Keratinocyte (primary cell): ENCODE measurements at regions not wholly inside any gene's neighbourhood (a gene's known extent, or its start where the extent isn't known, plus 50 kb on each side); places are given as distances from the start of the nearest gene placed in this dataset.

Experiments used
- DNase-seq: peaks from one replicate; pipeline ENCODE4 v3.0.0-alpha.2; 2011; ENCODE audit warnings: low read depth, missing footprints, low spot score
- FAIRE-seq: peaks from 2 replicates; lab custom pipeline; 2011; peaks lifted over from hg19 to GRCh38; lab: Jason Lieb, UNC
- H2AFZ ChIP-seq: 2 replicates; pipeline ENCODE4 v1.6.0; 2012; ENCODE audit warnings: low read length, control low read depth, inconsistent platforms; ENCODE audit not compliant: control insufficient read depth
- H3K27ac ChIP-seq: 2 replicates; pipeline ENCODE4 v1.5.1; 2011; ENCODE audit warnings: low read length; ENCODE audit not compliant: control insufficient read depth, insufficient read depth
- H3K27me3 ChIP-seq: 3 replicates; pipeline ENCODE4 v1.6.0; 2011; ENCODE audit warnings: low read length; ENCODE audit not compliant: control insufficient read depth, insufficient read depth; ENCODE audit errors: extremely low read depth
- H3K36me3 ChIP-seq, 2 experiments: 2 replicates in 1 of 2; 3 replicates in 1 of 2; pipeline ENCODE4 v1.5.1; 2011; ENCODE audit warnings: low read length in 2 of 2, mild to moderate bottlenecking in 1 of 2; ENCODE audit not compliant: control insufficient read depth in 2 of 2, insufficient read depth in 2 of 2; ENCODE audit errors: extremely low read depth in 1 of 2
- H3K4me1 ChIP-seq: 3 replicates; pipeline ENCODE4 v1.5.1; 2011; ENCODE audit warnings: low read length; ENCODE audit not compliant: control insufficient read depth, insufficient read depth; ENCODE audit errors: extremely low read depth
- H3K4me2 ChIP-seq: 3 replicates; pipeline ENCODE4 v1.6.0; 2011; ENCODE audit warnings: low read depth, low read length; ENCODE audit not compliant: control insufficient read depth, insufficient read depth; ENCODE audit errors: extremely low read depth
- H3K4me3 ChIP-seq, 3 experiments: fragments of 200-600 bp in 1 of 3; sonication (generic) in 1 of 3; 2 replicates in 2 of 3; 3 replicates in 1 of 3; pipeline ENCODE4 v1.5.1; 2011 to 2016; ENCODE audit warnings: low read length in 3 of 3, mild to moderate bottlenecking in 3 of 3, control low read depth in 2 of 3, inconsistent platforms in 1 of 3, low read depth in 1 of 3, mixed read lengths in 1 of 3, mixed run types in 1 of 3, moderate library complexity in 1 of 3; ENCODE audit not compliant: control insufficient read depth in 2 of 3, insufficient read depth in 2 of 3; ENCODE audit errors: extremely low read depth in 1 of 3
- H3K79me2 ChIP-seq: 2 replicates; pipeline ENCODE4 v1.6.0; 2012; ENCODE audit warnings: low read length; ENCODE audit not compliant: control insufficient read depth, insufficient read depth
- H3K9ac ChIP-seq: 3 replicates; pipeline ENCODE4 v1.6.0; 2011; ENCODE audit warnings: low read length; ENCODE audit not compliant: control insufficient read depth, insufficient read depth; ENCODE audit errors: extremely low read depth
- H3K9me1 ChIP-seq: 3 replicates; pipeline ENCODE4 v1.6.0; 2011; ENCODE audit warnings: low read length; ENCODE audit not compliant: control insufficient read depth, insufficient read depth; ENCODE audit errors: extremely low read depth
- H3K9me3 ChIP-seq: 2 replicates; pipeline ENCODE4 v1.5.1; 2012; ENCODE audit warnings: low read depth, low read length; ENCODE audit not compliant: control insufficient read depth
- H4K20me1 ChIP-seq: 3 replicates; pipeline ENCODE4 v1.6.0; 2011; ENCODE audit warnings: low read length; ENCODE audit not compliant: control insufficient read depth, insufficient read depth; ENCODE audit errors: extremely low read depth
- EZH2 ChIP-seq: IDR thresholded peaks from one replicate; pipeline ENCODE4 v1.6.1; 2012; ENCODE audit warnings: inconsistent platforms, mild to moderate bottlenecking, low read length, moderate library complexity
- dilution Hi-C: fragments of 300-500 bp; cut with MboI; formaldehyde crosslinking; loops from one replicate; pipeline ENCODE4 v1.7.0; 2020; ENCODE audit warnings: low sequenced_read_pairs; ENCODE audit not compliant: extremely low pct_ligation_motif_present
- TF ChIP-seq, protein P1 (sequence below), 3 experiments: IDR thresholded peaks in 1 of 3; conservative IDR thresholded peaks in 1 of 3; optimal IDR thresholded peaks in 1 of 3; 2 replicates in 2 of 3; 3 replicates in 1 of 3; pipeline versions ENCODE3 to v1.5.1; 2011; ENCODE audit warnings: low read length in 3 of 3, mild to moderate bottlenecking in 3 of 3, moderate library complexity in 2 of 3, control low read depth in 1 of 3, inconsistent platforms in 1 of 3; ENCODE audit not compliant: insufficient read depth in 2 of 3; ENCODE audit errors: extremely low read depth in 1 of 3

DNA sequence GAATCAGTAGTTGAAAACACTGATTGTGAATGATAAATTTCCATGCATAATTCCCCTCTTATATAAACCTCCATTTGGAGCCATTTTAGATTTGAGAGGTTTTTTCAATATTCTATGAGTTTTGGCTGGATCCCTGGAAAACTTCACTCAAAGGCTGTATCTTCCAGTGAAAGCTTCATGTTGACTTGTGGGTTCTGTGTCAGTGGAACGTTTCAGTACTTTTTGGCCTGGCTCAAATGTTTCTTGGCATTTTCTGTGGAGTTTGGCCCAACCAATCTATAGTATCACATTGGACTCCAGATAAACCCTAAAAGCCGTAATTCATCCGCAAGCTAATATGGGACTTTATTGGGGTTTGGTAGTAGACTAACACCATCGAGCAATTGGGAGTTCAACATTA, 172.6 kb upstream of the PRPS1L1 start:
- dilution Hi-C loops, result no loop called here
- Histone ChIP-seq H3K27me3 (peaks cover 3% of the 10 kb centered on the region), H4K20me1 (no peaks in the 10 kb centered on the region), H3K4me2 (no peak overlapping the region), H3K36me3 (no peaks in the 10 kb centered on the region), H2AFZ (no peak overlapping the region), H3K27ac (no peak overlapping the region), H3K4me1 (no peaks in the 10 kb centered on the region), H3K9me1 (no peaks in the 10 kb centered on the region), H3K9me3 (no peaks in the 10 kb centered on the region), H3K9ac (no peak overlapping the region), H3K4me3 (no peak overlapping the region), H3K79me2 (no peaks in the 10 kb centered on the region)
- DNase-seq (no peak), FAIRE-seq (no peak)
- TF ChIP-seq, protein P1, sequence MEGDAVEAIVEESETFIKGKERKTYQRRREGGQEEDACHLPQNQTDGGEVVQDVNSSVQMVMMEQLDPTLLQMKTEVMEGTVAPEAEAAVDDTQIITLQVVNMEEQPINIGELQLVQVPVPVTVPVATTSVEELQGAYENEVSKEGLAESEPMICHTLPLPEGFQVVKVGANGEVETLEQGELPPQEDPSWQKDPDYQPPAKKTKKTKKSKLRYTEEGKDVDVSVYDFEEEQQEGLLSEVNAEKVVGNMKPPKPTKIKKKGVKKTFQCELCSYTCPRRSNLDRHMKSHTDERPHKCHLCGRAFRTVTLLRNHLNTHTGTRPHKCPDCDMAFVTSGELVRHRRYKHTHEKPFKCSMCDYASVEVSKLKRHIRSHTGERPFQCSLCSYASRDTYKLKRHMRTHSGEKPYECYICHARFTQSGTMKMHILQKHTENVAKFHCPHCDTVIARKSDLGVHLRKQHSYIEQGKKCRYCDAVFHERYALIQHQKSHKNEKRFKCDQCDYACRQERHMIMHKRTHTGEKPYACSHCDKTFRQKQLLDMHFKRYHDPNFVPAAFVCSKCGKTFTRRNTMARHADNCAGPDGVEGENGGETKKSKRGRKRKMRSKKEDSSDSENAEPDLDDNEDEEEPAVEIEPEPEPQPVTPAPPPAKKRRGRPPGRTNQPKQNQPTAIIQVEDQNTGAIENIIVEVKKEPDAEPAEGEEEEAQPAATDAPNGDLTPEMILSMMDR (optimal IDR thresholded peaks at IDR 0.05 in 1 of 3, IDR thresholded peaks at IDR 0.05 in 1 of 3, conservative IDR thresholded peaks at IDR 0.05 in 1 of 3; ENCODE audit: extremely low read depth in 1 of 3, insufficient read depth in 2 of 3, low read length in 3 of 3), result no peak
- no peak for TF ChIP-seq EZH2

DNA sequence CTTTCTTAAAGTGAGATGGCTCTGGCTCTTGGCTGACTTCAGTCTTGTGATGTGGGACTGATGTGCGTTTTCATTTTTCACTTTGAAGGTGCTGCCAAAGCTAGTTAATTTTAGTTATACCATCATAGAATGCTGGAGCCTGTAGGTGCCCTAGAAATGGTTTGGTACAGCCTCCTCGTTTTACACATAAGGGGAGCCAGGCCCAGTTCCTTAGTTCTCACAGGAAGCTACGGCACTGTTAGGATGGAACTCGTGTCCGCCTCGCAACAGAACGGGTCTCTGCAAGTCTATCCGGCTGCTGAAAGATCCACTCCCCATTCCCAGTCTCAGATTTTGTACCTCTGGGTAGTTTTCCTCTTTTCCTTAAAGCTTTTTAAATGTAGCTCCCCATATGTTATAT, 173.2 kb upstream of the PRPS1L1 start:
- H3K9ac ChIP-seq, result no peak overlapping the region
- H3K4me1 ChIP-seq, result no peaks in the 10 kb centered on the region
- H3K27ac ChIP-seq, result no peak overlapping the region
- no peak overlapping the region for H3K4me2 ChIP-seq
- no peaks in the 10 kb centered on the region for H3K9me3 ChIP-seq
- FAIRE-seq (no peak), DNase-seq (no peak)
- no peaks in the 10 kb centered on the region for H3K79me2 ChIP-seq
- no peak overlapping the region for H2AFZ ChIP-seq
- dilution Hi-C loops, result no loop called here
- no peaks in the 10 kb centered on the region for H3K36me3 ChIP-seq
- H4K20me1 ChIP-seq, result no peaks in the 10 kb centered on the region
- no peaks in the 10 kb centered on the region for H3K9me1 ChIP-seq
- peaks cover 3% of the 10 kb centered on the region for H3K27me3 ChIP-seq
- TF ChIP-seq EZH2, result no peak
- TF ChIP-seq, protein P1 (optimal IDR thresholded peaks at IDR 0.05 in 1 of 3, IDR thresholded peaks at IDR 0.05 in 1 of 3, conservative IDR thresholded peaks at IDR 0.05 in 1 of 3; ENCODE audit: extremely low read depth in 1 of 3, insufficient read depth in 2 of 3, low read length in 3 of 3), result no peak
- H3K4me3 ChIP-seq, result no peak overlapping the region
